NCI-H82 (cell line): ENCODE measurements at regions not wholly inside any gene's neighbourhood (a gene's known extent, or its start where the extent isn't known, plus 50 kb on each side); places are given as distances from the start of the nearest gene placed in this dataset.
A peak's percentile ranks its signal among the peaks of the same experiment; 100 is the strongest.

Experiments
- DNase-seq: peaks from one replicate; lab custom pipeline; 2025; lab: John Stamatoyannopoulos, UW

DNA sequence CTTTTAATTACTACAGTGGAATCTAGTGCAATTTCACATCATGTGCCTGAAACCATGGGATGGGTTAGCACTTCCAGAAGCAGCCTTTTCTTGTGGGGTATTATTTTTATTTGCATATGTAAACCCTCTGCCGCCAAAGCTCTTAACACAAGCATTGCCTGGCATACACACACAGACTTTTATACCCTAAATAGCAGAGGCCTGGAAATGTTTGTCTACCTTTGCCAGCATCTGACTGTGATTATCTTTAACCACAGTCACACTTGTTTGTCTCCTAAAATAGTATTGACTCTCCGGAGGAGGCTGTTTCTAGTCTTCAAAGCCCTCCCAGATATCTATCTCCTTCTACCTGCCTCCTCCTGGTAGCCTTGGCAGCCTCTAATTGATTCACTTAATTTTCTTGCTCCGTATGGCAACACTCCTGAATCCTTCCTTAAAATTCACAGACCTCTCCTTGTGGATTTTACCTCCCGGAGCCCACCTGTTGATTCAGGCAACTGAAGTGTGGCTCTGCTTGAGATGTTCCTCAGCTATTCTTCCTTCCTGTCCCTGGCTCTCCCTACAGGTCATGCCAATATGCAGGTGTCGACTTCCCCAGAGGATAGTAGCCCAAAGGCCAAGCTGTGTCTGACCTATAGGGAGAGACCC is 127.1 kb upstream of the UMPS start:
- no peak for DNase-seq

DNA sequence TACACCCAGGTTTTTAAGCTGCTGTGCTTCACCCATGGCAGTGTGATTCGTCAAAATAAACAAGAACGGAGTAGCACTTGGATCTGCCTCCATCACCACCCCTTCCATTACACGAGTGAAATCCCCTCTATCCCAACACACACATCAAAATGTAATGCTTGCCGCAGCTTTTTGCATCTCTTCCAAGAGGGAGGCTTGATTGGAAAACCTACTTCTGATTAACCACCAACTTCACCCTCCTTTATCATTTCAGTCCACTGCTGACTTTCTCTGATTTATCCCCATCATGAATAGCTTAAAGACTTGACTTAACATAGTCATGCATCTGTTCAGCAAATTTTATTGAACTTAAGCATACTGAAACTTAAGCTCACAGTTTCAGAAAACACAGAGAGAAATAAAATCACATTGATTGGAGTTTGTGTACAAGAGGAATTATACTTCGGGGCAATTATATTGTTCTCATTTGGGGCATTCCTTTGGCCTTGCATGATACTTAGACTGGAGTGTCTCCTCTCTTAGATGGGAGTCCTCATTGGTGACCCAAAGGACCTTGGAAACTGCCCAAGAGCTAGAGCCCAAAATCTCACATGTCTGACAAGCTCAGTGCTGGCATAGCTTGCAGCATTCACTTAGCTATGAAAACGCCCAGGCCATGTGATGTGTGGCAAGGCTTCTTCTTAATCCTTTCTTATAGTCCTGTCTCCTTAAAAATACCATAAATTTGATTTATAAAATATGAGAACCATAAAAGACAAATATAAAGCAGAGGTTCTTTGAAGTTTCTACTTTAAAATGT is 124.3 kb upstream of the UMPS start:
- DNase-seq, result no peak

DNA sequence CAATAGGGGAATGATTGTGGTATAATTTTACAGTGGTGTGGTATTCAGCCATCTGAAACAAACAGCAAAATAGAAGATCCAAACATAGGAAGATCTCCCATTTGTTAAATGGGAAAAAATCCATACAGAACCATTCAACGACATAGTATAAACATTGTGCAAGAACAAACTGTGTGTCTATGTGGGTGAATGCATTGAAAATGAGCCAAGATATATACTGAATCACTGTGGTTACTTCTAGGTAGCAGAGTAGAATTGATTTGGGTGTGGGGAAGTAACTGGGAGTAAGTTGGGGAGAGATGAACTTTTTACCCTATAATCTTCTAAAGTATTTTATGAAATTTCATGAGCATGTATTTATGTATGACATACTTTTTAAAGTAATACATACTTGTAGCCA is 123.1 kb upstream of the UMPS start:
- no peak for DNase-seq

DNA sequence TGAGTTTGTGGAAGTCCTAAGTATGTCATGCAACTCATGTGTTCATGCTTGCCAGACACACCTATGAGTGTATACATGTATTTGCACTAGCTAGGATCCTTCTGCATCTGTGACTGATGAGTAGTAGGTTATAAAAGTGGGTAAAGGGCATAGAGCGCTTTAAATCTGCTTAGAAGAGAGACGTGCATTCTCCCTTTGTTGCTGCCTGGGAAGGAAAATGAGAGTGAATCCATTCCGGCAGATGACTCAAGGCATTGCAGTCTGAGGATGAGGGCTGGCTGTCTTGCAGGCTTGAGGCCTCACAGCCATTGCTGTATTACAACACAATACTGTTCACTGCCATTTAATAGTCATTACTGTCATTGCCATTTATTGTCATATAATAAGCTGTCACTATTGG is 120.8 kb upstream of the UMPS start:
- DNase-seq, result no peak

DNA sequence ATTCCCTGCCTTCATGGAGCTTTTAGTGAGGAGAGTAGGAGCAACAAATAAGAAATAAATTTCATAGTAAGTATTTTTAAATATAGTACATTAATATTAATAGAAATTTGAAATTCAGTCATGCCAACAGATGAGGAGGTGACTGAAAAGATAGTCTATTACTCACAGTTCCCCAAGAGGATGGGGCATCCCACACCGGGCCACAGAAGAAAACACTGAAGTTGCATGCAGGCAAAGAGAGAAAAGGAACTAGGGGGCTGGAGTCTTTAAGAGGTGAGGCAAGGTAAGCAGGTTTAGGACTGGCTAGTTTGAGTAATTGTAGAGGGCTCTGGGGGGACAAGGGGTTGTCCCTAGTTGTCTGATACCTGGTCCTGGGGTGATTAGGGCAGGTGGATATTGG is 120.1 kb upstream of the UMPS start:
- no peak for DNase-seq

DNA sequence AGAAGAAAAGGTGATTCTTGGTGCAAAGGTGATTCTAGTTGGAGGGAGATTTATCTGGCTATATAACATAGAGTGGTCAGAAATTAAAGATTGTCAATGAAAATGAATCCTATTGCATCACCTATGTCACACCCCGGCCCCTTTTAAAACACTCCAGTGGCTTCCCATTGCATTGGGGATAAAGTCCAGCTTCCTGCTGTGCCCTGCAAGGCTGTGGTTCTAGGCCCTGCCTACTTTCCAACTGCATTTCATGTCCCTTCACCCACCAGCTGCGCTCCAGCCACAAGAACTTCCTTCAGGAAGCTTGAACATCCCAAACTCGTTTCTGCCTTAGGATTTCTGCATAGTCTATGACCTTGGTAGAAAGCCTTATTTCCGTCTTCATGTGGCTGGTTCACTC is 118.7 kb upstream of the UMPS start:
- DNase-seq, result no peak

DNA sequence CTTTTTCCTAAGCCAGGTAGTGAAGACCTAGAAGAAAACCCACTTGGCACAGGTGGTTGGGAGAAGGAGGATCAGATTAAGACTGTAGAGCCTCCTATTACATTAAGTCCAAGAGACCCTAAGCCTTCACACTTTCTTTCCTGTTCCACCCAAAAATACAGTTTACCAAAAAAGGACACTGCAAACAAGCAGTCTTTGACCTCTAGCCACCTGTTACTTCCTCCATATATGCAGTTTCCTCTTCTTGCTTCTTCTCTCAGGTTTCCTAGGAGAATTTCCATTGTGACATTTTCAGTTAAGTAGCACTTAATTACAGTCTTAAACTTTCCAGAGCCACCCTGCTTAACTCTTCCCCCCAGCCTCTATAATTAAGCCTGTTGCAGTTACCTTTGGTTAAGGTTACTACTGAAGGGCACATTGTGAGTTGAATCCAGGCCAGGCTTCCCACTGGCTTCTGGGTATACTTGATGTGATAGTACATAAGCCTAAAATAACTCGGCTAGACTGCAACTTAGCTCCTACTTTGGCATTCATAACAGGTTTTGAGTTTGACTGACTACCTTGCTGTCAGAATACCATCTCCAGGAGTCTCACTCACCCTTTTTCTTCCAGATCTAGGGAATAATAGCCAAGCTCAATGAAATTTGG is 114.2 kb upstream of the UMPS start:
- DNase-seq, result peak; percentile 72

DNA sequence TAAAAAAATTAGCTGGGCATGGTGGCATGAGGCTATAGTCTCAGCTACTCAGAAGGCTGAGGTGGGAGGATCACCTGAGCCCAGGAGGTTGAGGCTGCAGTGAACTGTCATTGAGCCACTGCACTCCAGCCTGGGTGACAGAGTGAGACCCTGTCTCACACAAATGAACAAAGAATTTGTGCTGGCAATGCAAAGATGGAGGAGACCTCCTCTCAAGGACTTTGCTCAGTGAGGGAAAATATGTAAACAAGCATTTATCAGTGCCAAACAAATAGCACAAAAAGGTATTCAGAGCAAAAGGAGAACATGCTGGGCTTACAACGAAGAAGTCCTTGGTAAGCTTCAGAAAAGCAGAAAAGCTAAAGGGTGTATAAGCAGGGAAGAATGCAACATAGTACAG is 113.1 kb upstream of the UMPS start:
- DNase-seq, result no peak

DNA sequence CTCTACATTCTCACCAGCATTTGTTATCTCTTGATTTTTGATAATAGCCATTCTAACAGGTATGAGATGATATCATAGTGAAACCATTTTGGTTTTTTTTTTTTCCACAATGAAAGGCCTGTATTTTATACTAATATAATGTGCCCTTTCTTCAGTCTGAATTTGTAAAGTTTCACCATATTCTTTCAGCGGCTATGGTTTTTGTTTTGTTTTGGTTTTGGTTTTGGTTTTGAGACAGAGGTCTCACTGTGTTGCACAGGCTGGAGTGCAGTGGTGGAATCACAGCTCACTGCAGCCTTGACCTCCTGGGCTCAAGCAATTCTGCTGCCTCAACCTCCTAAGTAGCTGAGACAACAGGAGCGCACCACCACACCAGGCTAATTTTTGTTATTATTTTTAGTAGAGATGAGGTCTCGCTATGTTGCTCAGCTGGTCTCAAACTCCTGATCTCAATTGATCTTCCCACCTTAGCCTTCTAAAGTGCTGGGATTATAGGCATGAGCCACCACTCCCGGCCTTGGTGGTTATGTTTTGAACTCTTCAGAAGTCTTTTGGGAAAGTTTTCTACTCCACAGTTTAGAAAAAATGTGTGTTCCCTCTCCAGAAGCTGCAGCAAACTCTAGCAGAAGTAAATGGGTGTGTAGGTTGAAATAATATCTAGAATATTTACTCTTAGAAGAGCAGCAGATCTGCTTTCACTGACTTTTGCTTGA is 110.2 kb upstream of the UMPS start:
- DNase-seq, result no peak

DNA sequence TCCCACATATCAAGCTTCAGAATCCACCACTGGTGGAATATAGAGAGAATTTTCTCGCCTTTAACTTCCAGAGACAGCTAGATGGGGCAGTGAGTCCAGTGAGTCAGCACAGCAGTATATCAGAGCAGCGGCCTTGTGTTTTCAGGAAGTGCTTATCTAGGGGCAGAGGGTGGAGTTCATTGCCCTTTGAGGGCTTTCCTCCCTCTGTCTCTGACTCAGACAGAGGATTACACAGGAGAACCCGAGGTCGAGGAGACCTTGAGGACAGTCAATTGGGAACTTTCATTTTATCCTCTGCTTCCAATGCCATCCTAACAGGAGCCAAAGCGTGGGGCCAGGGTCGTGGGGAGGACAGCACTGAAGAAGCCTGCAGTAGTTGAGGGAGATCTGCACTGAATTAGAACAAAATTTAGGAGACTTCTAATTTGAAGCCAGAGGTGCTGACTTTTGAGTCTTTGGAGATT is 109.6 kb upstream of the UMPS start:
- no peak for DNase-seq

DNA sequence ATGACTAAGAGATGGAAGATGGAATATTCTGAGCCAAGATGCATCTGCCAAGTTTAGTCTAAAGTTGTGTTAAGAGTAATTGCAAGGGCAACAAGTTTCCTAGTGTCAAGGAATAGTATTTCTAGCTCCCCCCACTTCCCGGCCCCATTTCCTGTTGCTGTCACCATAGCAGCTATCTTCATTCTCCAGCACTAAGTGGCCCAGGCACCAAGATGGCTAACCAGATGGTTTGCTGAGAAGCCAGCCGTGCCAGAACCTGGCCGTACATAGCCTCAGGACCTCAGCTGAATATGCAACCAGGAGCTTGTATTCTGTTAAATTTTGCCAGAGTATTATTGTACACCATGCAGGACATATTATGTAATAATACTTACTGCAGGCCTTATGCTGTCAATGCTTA is 108.8 kb upstream of the UMPS start:
- no peak for DNase-seq

DNA sequence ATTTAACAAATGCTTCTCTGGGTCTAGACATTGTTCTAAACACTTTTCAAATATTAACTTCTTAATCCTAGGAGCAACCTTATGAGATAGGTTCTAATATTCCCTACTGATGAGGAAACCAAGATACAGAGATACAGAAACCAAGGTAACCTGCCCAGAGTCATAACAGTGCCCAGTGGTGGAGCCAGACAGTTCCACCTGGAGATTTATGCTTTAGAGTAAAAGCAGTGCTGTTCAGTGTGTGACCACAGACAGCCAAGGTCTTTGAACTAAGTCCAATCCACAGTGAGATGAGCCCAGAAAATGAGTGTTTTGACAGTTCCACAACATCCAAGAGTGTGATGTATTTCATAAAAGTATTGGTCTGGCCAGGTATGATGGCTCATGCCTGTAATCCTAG is 105.2 kb upstream of the UMPS start:
- no peak for DNase-seq

DNA sequence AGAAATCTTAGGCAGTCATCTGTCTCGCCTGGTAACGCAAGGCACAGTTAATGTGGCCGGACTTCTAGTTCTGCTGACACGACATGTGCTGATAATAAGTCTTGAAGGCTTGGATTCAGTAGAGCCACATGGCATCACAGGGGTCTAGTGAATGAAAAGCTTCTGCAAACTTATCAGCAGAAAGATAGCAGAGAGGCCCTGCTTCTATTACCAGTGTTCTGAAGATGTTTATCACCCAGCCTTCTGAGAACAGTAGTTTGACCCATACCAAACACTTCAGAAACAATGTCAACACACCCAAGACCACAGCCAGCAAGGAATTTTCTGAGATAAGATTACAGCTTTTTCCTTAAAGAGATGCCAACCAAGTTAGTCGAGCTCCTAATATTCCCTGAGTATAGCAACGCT is 102.7 kb upstream of the UMPS start:
- DNase-seq, result no peak

DNA sequence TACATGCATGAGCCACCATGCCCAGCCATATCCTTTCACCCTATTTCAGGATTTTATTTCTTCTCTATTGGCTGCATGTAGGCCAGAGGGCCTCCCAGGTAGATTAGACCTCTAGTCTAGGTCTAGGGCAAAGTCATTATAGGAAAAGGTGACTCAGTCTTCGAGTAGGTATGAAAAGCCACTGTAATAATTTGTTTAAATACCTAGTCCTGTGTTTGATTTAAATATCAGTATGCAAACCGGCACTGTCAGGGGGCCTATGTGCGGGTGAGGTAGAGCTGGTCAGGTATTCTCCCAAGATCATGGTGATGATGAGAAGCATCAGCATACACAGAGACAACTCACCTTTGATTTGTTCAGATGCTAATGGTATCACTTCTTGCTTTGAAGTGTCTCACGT is 101.4 kb upstream of the UMPS start:
- no peak for DNase-seq

DNA sequence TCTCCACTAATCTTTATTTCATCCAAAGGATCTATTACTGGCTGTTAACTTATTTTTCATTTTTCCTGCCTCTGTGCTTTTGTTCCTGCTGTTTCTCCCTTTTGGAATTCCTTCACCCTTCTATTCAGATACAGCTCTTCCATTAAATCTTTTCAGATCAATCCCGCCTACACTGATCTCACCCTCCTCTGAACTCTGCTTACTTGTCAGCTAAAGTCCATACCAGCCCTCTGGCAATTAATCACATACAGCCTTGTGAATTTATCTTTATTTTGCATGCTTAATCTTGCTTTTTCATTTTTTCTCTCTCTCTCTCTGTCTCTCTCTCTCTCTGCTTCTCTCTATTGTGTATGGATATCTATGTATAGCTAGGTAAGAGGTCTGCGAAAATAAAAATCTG is 100.8 kb upstream of the UMPS start:
- no peak for DNase-seq

DNA sequence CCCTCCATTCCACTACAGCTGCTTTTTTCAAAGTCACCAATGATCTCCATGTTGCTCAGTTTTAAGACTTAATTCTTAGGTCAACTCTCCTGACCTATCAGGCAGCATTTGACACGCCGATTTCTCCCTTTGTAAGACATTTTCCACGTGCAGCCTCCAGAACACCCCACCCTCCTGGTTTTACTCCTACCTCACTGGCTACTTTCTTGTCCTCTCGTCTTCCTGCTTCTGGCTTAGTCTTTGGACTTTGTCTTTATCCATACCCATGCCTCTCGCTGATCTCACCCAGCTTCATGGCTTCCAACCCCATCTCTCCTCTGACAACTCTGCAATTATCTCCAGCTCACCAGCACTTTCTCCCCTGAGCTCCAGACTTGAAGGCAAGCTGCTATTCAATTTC is 99.3 kb upstream of the UMPS start:
- DNase-seq, result no peak

DNA sequence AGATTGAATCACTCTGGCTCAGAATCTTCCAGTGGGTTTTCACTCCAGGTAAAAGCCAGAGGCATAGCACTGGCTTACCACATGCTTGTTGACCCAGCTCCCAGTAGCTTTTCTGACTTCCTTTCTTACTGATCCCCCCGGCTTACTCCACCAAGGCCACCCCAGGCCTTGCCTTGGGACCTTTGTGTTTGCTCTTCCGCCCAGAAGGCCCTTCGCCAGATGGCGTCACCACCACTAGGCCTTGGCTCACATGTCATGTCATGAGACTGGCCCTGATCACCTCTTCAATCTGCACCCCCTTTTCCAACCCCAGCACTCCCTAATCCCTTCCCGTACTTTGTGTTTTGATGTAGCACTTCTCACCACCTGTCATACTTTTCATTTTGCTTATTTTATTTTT is 98.5 kb upstream of the UMPS start:
- no peak for DNase-seq

DNA sequence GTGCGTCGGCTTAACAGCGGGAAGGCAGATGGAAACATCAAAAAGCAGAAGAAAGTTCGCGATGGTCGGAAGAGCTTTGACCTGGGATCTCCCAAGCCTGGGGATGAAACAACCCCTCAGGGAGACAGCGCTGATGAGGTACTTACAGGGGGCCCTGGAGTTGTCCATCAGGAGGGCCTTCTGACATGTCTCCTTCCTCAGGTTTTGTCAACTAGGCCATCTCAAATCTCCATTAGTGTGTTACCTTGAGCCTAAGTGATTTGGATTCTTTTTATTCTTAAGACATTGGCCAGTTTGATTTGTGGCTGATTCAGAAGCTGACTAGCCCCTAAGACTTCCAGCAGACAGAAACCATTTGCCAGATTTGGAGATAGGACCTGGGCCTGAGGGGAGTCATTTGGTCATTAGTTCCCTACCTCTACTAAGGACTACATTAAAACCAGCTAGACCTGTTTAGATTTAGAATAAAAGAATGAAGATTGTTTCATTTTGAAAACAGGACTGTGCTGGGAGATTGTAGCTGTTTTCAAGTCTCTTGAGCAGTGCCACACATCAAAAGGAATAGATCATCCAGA is 97.6 kb upstream of the UMPS start:
- no peak for DNase-seq

DNA sequence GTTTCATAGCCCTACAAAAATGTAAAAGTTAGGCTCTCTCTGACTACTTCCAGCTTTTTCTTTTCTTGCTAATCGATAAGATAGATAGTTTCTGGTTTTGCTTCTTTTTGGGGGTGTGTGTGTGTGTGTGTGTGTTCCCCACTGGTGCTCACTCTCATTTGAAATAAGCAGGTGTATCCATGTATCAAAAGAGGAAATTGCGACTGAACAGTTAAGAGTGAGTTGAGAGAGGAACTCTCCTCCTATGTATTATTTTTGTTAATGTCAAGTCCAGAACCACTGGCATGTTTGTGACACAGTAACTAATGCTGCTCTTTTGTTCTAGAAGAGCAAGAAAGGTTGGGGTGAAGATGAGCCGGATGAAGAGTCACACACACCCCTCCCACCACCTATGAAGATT is 96.7 kb upstream of the UMPS start:
- no peak for DNase-seq

DNA sequence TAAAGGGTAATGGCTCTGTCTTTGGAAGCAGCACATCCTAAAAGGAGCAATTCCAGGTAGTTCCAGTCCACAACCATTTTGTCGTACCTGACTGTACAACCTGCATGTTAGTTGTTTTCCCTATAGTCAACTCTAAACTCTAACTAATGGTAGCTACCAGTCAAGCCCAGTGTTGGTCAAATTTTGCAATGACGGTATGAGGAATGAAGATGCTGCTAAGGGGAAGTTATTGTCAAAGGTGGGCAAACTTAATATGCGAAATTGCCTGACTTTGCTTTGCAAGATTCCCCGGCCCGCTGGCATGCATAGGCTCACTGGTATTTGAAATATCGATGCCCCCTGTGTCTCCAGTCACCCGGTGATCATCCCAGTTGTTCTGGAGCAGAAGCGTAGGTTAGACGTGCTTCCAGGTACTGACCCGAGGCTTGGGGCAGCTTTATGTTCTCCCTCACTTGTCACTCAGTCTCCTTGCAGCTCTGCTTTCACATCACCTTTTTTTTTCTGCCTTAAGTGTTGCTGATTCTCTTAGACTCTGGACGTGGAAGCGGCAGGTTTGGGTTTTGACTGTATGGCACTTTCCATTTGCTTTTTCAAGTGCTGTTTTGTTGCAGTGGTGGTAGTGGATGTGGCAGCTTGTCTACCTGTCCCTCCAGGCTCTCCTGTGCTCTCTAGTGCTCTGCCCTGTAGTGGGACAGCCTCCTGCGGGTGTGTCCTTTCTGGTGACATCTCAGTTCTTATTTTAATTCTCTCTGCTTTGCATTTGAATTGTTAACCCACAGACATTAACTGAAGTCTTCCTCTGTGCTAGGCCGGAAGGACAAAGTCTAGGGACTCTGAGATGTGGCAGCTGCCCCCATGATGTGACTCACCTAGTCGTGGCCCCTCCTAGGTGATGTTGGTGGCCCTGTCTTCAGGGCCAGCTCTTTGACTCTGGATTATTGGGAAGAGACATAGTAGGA is 95.8 kb upstream of the UMPS start:
- no peak for DNase-seq

DNA sequence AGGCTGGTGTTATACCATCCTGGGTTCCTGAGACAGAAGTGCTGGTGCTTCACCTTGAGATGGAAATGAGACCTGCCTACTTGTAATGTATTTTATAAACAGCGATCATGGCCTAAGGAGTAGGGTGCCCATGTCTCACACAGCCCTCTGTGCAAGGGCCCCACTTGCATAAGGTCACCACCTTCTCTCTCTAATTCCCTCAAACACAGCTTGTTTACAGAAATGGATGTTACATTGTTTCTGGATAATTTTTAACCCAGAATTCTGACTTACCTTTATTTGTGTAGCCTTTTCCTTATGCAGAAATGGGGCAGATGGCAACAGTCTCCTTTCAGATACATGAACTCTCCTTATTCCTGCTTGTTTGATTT is 95.1 kb upstream of the UMPS start:
- DNase-seq, result no peak
